Liver (tissue), 8 donors: ENCODE measurements at regions not wholly inside any gene's neighbourhood (a gene's known extent, or its start where the extent isn't known, plus 50 kb on each side); places are given as distances from the start of the nearest gene placed in this dataset.

Experiments used
- DNase-seq: peaks from one replicate; pipeline ENCODE4 v3.0.0-alpha.2; 2017; ENCODE audit warnings: low spot score
- H3K27ac ChIP-seq, 2 donors: one replicate each; pipeline ENCODE4 v1.7.0; 2013; ENCODE audit warnings: inconsistent platforms in 2 of 2, low read length in 2 of 2, control low read depth in 1 of 2, low read depth in 1 of 2, mild to moderate bottlenecking in 1 of 2
- H3K27me3 ChIP-seq, 4 donors: one replicate each; pipeline versions ENCODE4 v1.6.1 to v1.7.0; 2013; ENCODE audit warnings: low read length in 3 of 4, inconsistent platforms in 1 of 4, mild to moderate bottlenecking in 1 of 4, moderate library complexity in 1 of 4; ENCODE audit not compliant: control insufficient read depth in 4 of 4, insufficient read depth in 4 of 4
- H3K36me3 ChIP-seq, 4 donors: one replicate each; pipeline versions ENCODE4 v1.6.1 to v1.7.0; 2013; ENCODE audit warnings: low read length in 3 of 4, mild to moderate bottlenecking in 3 of 4, low read depth in 1 of 4, moderate library complexity in 1 of 4; ENCODE audit not compliant: control insufficient read depth in 4 of 4, insufficient read depth in 3 of 4
- H3K4me1 ChIP-seq, 4 donors: one replicate each; pipeline versions ENCODE4 v1.6.1 to v1.7.0; 2013; ENCODE audit warnings: low read length in 3 of 4, mild to moderate bottlenecking in 3 of 4, moderate library complexity in 1 of 4; ENCODE audit not compliant: control insufficient read depth in 4 of 4, insufficient read depth in 4 of 4
- H3K4me3 ChIP-seq, 3 donors: one replicate each; pipeline versions ENCODE4 v1.6.1 to v1.7.0; 2013; ENCODE audit warnings: low read length in 3 of 3, control low read depth in 1 of 3, low read depth in 1 of 3, mild to moderate bottlenecking in 1 of 3
- H3K9ac ChIP-seq, 2 donors: one replicate each; pipeline ENCODE4 v1.7.0; 2013; ENCODE audit warnings: low read length in 2 of 2, mild to moderate bottlenecking in 2 of 2, moderate library complexity in 2 of 2, control low read depth in 1 of 2, low read depth in 1 of 2
- H3K9me3 ChIP-seq, 4 donors: one replicate each; pipeline versions ENCODE4 v1.6.1 to v1.7.0; 2013; ENCODE audit warnings: low read length in 3 of 4; ENCODE audit not compliant: control insufficient read depth in 4 of 4
- EGR1 ChIP-seq, 2 donors: IDR thresholded peaks; 2 replicates each; pipeline ENCODE4 v1.6.1; 2016 to 2018; ENCODE audit warnings: antibody characterized with exemption in 2 of 2, low read depth in 2 of 2
- FOXA1 ChIP-seq: IDR thresholded peaks from 2 replicates; pipeline ENCODE4 v1.6.1; 2016; ENCODE audit warnings: antibody characterized with exemption
- FOXA2 ChIP-seq: IDR thresholded peaks from 2 replicates; pipeline ENCODE4 v1.6.1; 2016; ENCODE audit warnings: antibody characterized with exemption
- GABPA ChIP-seq, 2 donors: IDR thresholded peaks in 1 of 2; conservative IDR thresholded peaks in 1 of 2; 2 replicates each; pipeline ENCODE4 v1.6.1; 2016; ENCODE audit warnings: antibody characterized with exemption in 2 of 2, mild to moderate bottlenecking in 1 of 2, moderate library complexity in 1 of 2
- HNF4A ChIP-seq, 2 donors: conservative IDR thresholded peaks; 2 replicates each; pipeline ENCODE4 v1.6.1; 2016; ENCODE audit warnings: antibody characterized with exemption in 2 of 2, mild to moderate bottlenecking in 2 of 2
- HNF4G ChIP-seq: IDR thresholded peaks from 2 replicates; pipeline ENCODE4 v1.6.1; 2016; ENCODE audit warnings: antibody characterized with exemption
- RAD21 ChIP-seq, 2 donors: IDR thresholded peaks; 2 replicates each; pipeline ENCODE4 v1.6.1; 2016; ENCODE audit warnings: antibody characterized with exemption in 2 of 2, mild to moderate bottlenecking in 2 of 2
- REST ChIP-seq: IDR thresholded peaks from 2 replicates; pipeline ENCODE4 v1.6.1; 2016; ENCODE audit warnings: antibody characterized with exemption, mild to moderate bottlenecking
- RXRA ChIP-seq, 2 donors: IDR thresholded peaks; 2 replicates each; pipeline ENCODE4 v1.6.1; 2017 to 2018; ENCODE audit warnings: antibody characterized with exemption in 2 of 2, mild to moderate bottlenecking in 1 of 2
- SP1 ChIP-seq: IDR thresholded peaks from 2 replicates; pipeline ENCODE4 v1.6.1; 2018; ENCODE audit warnings: antibody characterized with exemption, mild to moderate bottlenecking
- TAF1 ChIP-seq: conservative IDR thresholded peaks from 2 replicates; pipeline ENCODE4 v1.6.1; 2016; ENCODE audit warnings: antibody characterized with exemption, mild to moderate bottlenecking
- YY1 ChIP-seq: IDR thresholded peaks from 2 replicates; pipeline ENCODE4 v1.6.1; 2016; ENCODE audit warnings: antibody characterized with exemption, mild to moderate bottlenecking
- ZBTB33 ChIP-seq: IDR thresholded peaks from 2 replicates; pipeline ENCODE4 v1.6.1; 2016; ENCODE audit warnings: antibody characterized with exemption
- WGBS: extraction: QIAGEN DNeasy Blood & Tissue Kit; methylation state at CpG from one replicate; pipeline ENCODE4 v1.1.7; 2013; 5-methylcytosine and 5-hydroxymethylcytosine counted together
- TF ChIP-seq, protein P1 (sequence below): IDR thresholded peaks from 2 replicates; pipeline ENCODE4 v1.6.1; 2016; ENCODE audit warnings: antibody characterized with exemption
- TF ChIP-seq, protein P2 (sequence below): fragments of 150-350 bp; IDR thresholded peaks from 2 replicates; pipeline ENCODE4 v1.5.1; 2017; ENCODE audit warnings: improper control_type of control experiment, low read depth, low read length; ENCODE audit not compliant: missing input control
- TF ChIP-seq, protein P3 (sequence below): IDR thresholded peaks from 2 replicates; pipeline ENCODE4 v1.6.1; 2016; ENCODE audit warnings: antibody characterized with exemption
- donor health status: healthy.
- donor health status: healthy.
- donor health status: healthy.
- donor health status: healthy.
- donor health status: healthy.

DNA sequence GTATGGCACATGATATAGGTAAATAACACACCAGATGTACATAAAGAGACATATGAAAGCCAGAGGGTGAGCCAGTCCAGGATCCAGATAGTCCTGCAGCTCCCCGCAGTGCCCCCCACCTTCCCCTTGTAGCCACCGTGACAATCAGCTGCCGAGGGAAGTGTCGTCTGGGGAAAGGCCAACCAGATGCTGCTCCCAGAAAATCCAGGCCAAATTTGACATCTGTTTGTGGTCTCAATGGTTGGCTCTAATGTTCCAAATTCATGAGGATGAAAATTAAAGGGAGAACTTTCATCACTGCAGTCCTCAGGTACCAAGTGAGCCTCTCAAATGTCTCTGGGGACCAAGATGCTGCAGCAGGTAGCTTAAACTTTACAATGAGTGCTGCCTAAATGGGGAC is 210.3 kb downstream of the PTEN start:
- Histone ChIP-seq H3K27me3 (no peaks in the 10 kb centered on the region), H3K27ac (no peak overlapping the region), H3K36me3 (no peaks in the 10 kb centered on the region), H3K4me1 (peaks cover 0 to 6% (median 2%) of the 10 kb centered on the region in 4 donors), H3K4me3 (no peak overlapping the region), H3K9me3 (no peaks in the 10 kb centered on the region), H3K9ac (no peak overlapping the region)
- WGBS, result 73% methylated on average over 4 of the region's 4 CpGs
- TF ChIP-seq RAD21 (IDR thresholded peaks at IDR 0.05) (no peak), TAF1 (no peak), HNF4A (conservative IDR thresholded peaks at IDR 0.05) (no peak), SP1 (no peak), FOXA1 (no peak), YY1 (no peak), GABPA (IDR thresholded peaks at IDR 0.05 in 1 of 2, conservative IDR thresholded peaks at IDR 0.05 in 1 of 2) (no peak)
- TF ChIP-seq, protein P1, sequence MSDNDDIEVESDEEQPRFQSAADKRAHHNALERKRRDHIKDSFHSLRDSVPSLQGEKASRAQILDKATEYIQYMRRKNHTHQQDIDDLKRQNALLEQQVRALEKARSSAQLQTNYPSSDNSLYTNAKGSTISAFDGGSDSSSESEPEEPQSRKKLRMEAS, result no peak
- no peak for DNase-seq

- Histone ChIP-seq H3K27me3 (no peaks in the 10 kb centered on the region), H3K4me3 (no peak overlapping the region), H3K9me3 (no peaks in the 10 kb centered on the region), H3K27ac (no peak overlapping the region), H3K4me1 (peaks cover 0 to 15% (median 9%) of the 10 kb centered on the region in 4 donors), H3K36me3 (no peaks in the 10 kb centered on the region), H3K9ac (no peak overlapping the region)
- TF ChIP-seq RXRA (IDR thresholded peaks at IDR 0.05) (no peak), HNF4A (conservative IDR thresholded peaks at IDR 0.05) (no peak), EGR1 (IDR thresholded peaks at IDR 0.05; ENCODE audit: low read depth in 2 of 2) (no peak), HNF4G (no peak), TAF1 (no peak), GABPA (IDR thresholded peaks at IDR 0.05 in 1 of 2, conservative IDR thresholded peaks at IDR 0.05 in 1 of 2) (no peak), REST (no peak), YY1 (no peak), SP1 (no peak), FOXA2 (no peak), ZBTB33 (no peak), RAD21 (IDR thresholded peaks at IDR 0.05) (no peak), FOXA1 (no peak)
- TF ChIP-seq, protein P1, result no peak
- TF ChIP-seq, protein P2, sequence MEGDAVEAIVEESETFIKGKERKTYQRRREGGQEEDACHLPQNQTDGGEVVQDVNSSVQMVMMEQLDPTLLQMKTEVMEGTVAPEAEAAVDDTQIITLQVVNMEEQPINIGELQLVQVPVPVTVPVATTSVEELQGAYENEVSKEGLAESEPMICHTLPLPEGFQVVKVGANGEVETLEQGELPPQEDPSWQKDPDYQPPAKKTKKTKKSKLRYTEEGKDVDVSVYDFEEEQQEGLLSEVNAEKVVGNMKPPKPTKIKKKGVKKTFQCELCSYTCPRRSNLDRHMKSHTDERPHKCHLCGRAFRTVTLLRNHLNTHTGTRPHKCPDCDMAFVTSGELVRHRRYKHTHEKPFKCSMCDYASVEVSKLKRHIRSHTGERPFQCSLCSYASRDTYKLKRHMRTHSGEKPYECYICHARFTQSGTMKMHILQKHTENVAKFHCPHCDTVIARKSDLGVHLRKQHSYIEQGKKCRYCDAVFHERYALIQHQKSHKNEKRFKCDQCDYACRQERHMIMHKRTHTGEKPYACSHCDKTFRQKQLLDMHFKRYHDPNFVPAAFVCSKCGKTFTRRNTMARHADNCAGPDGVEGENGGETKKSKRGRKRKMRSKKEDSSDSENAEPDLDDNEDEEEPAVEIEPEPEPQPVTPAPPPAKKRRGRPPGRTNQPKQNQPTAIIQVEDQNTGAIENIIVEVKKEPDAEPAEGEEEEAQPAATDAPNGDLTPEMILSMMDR, result no peak
- TF ChIP-seq, protein P3, sequence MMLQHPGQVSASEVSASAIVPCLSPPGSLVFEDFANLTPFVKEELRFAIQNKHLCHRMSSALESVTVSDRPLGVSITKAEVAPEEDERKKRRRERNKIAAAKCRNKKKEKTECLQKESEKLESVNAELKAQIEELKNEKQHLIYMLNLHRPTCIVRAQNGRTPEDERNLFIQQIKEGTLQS, result no peak
- WGBS, result 96% methylated on average over 5 of the region's 5 CpGs
- no peak for DNase-seq
Measured at GRCh38 chr10:88074971-88075370, 211.5 kb downstream of the PTEN start.
